K562 (cell line): ENCODE measurements at regions not wholly inside any gene's neighbourhood (a gene's known extent, or its start where the extent isn't known, plus 50 kb on each side); places are given as distances from the start of the nearest gene placed in this dataset.

Experiments used
- CAMTA2 ChIP-seq: fragments of 250-450 bp; sonication (Bioruptor Pico); conservative IDR thresholded peaks from 2 replicates; pipeline ENCODE4 v1.5.1; 2022
- E2F6 ChIP-seq, 2 experiments: IDR thresholded peaks; 2 replicates each; pipeline ENCODE4 v1.6.1; 2011; ENCODE audit warnings: borderline replicate concordance in 1 of 2, control low read depth in 1 of 2, low read depth in 1 of 2, low read length in 1 of 2, mild to moderate bottlenecking in 1 of 2, mixed read lengths in 1 of 2, moderate library complexity in 1 of 2; ENCODE audit not compliant: insufficient read depth in 1 of 2, insufficient read length in 1 of 2, poor library complexity in 1 of 2, severe bottlenecking in 1 of 2; ENCODE audit errors: extremely low read depth in 1 of 2
- EP300 ChIP-seq: IDR thresholded peaks from 2 replicates; pipeline ENCODE4 v1.6.1; 2012; ENCODE audit warnings: low read length, improper control_type of control experiment
- HSF4 ChIP-seq: fragments of 250-450 bp; sonication (Bioruptor Pico); IDR thresholded peaks from 2 replicates; pipeline ENCODE4 v2.1.2; 2022; ENCODE audit warnings: mild to moderate bottlenecking, moderate library complexity, borderline replicate concordance
- ID3 ChIP-seq, 2 experiments: fragments of 250-450 bp in 1 of 2; fragments of 450-650 bp in 1 of 2; sonication (Bioruptor Pico) in 1 of 2; IDR thresholded peaks; 2 replicates each; pipeline versions ENCODE4 v1.6.1 to v1.8.0; 2016 to 2021; ENCODE audit warnings: mild to moderate bottlenecking in 2 of 2, moderate library complexity in 2 of 2, missing compliant biosample characterization in 1 of 2, missing genetic modification characterization in 1 of 2
- MAFK ChIP-seq: IDR thresholded peaks from 2 replicates; pipeline ENCODE4 v1.6.1; 2011; ENCODE audit warnings: low read length, improper control_type of control experiment
- MLX ChIP-seq, 2 experiments: fragments of 450-650 bp in 1 of 2; sonication (generic) in 1 of 2; formaldehyde crosslinking; conservative IDR thresholded peaks; 2 replicates each; pipeline versions ENCODE4 v1.4.0 to v1.8.1; 2020 to 2022; ENCODE audit warnings: mild to moderate bottlenecking in 1 of 2, missing genetic modification reagents in 1 of 2
- MNT ChIP-seq, 2 experiments: fragments of 450-650 bp; conservative IDR thresholded peaks; 2 replicates each; pipeline ENCODE4 v1.6.1; 2017; ENCODE audit warnings: mild to moderate bottlenecking in 2 of 2, moderate library complexity in 2 of 2
- RNF219 ChIP-seq: fragments of 250-450 bp; sonication (Bioruptor Pico); IDR thresholded peaks from 2 replicates; pipeline ENCODE4 v1.5.0; 2022; ENCODE audit warnings: mild to moderate bottlenecking
- VEZF1 ChIP-seq: fragments of 200-800 bp; sonication (Bioruptor generic); IDR thresholded peaks from 2 replicates; pipeline ENCODE4 v1.6.1; 2017; ENCODE audit warnings: missing genetic modification characterization, missing compliant biosample characterization
- ZNF740 ChIP-seq, 3 experiments: fragments of 200-800 bp in 1 of 3; sonication (Bioruptor generic) in 1 of 3; sonication (generic) in 1 of 3; formaldehyde crosslinking in 1 of 3; IDR thresholded peaks; 2 replicates each; pipeline versions ENCODE4 v1.6.1 to v1.8.0; 2016 to 2022; ENCODE audit warnings: mild to moderate bottlenecking in 2 of 3, missing compliant biosample characterization in 2 of 3, missing genetic modification characterization in 2 of 3, missing genetic modification reagents in 1 of 3

- TF ChIP-seq E2F6 (IDR thresholded peaks at IDR 0.05; ENCODE audit: borderline replicate concordance in 1 of 2, extremely low read depth in 1 of 2, insufficient read depth in 1 of 2, insufficient read length in 1 of 2, low read depth in 1 of 2, low read length in 1 of 2, poor library complexity in 1 of 2, severe bottlenecking in 1 of 2) = peak in 1 of 2 experiments; percentile 17
- no peak for TF ChIP-seq CAMTA2 (CRISPR knock-in tag)
- TF ChIP-seq HSF4 (CRISPR knock-in tag) = no peak
- 0 out of 2 replicates have a peak, but pooled peaks have one; percentile 33 for TF ChIP-seq VEZF1 (CRISPR knock-in tag)
- 0 out of 4 replicates have a peak, but pooled peaks of 1 of the 2 experiments have one; percentile 17 for TF ChIP-seq MNT (conservative IDR thresholded peaks at IDR 0.05)
- TF ChIP-seq MAFK = no peak
- no peak for TF ChIP-seq MLX (CRISPR knock-in tag; conservative IDR thresholded peaks at IDR 0.05)
- TF ChIP-seq EP300 = no peak
- no peak for TF ChIP-seq ZNF740 (CRISPR knock-in tag; IDR thresholded peaks at IDR 0.05)
- 0 out of 4 replicates have a peak, but pooled peaks of 1 of the 2 experiments have one; percentile 24 for TF ChIP-seq ZNF740 (tag; IDR thresholded peaks at IDR 0.05)
- no peak for TF ChIP-seq RNF219 (CRISPR knock-in tag)
- TF ChIP-seq ID3 (CRISPR knock-in tag; IDR thresholded peaks at IDR 0.05) = no peak
- 0 out of 2 replicates have a peak, but pooled peaks have one; percentile 75 for TF ChIP-seq ID3 (tag; IDR thresholded peaks at IDR 0.05)
These were observed 148.3 kb upstream of the RPS6KA2 start (continued) for GRCh38 chr6:166775180-166775922.
